GM23338 (cell line): ENCODE measurements at regions not wholly inside any gene's neighbourhood (a gene's known extent, or its start where the extent isn't known, plus 50 kb on each side); places are given as distances from the start of the nearest gene placed in this dataset.

Experiments
- ATAC-seq: fragments of 200-7000 bp; cut with Tn5 transposase; 3 replicates; pipeline ENCODE4 v1.9.1; 2020
- DNase-seq: peaks from one replicate; pipeline ENCODE4 v3.0.0-alpha.2; 2015; ENCODE audit warnings: low spot score
- H2AFZ ChIP-seq: fragments of 200-600 bp; sonication (generic); 2 replicates; pipeline ENCODE4 v1.8.0; 2016; ENCODE audit warnings: antibody characterized with exemption, mild to moderate bottlenecking, moderate library complexity
- H3F3A ChIP-seq: fragments of 200-600 bp; sonication (generic); replicated peaks from 2 replicates; pipeline ENCODE4 v1.8.0; 2017; ENCODE audit warnings: antibody characterized with exemption, mixed run types, low read depth
- H3K27ac ChIP-seq: fragments of 200-600 bp; sonication (generic); 2 replicates; pipeline ENCODE4 v1.6.1; 2016; ENCODE audit warnings: low read depth
- H3K27me3 ChIP-seq: fragments of 200-600 bp; sonication (generic); 2 replicates; pipeline ENCODE4 v1.8.0; 2016; ENCODE audit warnings: mild to moderate bottlenecking, mixed run types, moderate library complexity; ENCODE audit not compliant: insufficient read depth
- H3K36me3 ChIP-seq: fragments of 200-600 bp; sonication (generic); 2 replicates; pipeline ENCODE4 v1.8.0; 2016; ENCODE audit warnings: mild to moderate bottlenecking; ENCODE audit not compliant: insufficient read depth
- H3K4me1 ChIP-seq: fragments of 200-600 bp; sonication (generic); 2 replicates; pipeline ENCODE4 v1.8.0; 2016; ENCODE audit warnings: mild to moderate bottlenecking, moderate library complexity; ENCODE audit not compliant: insufficient read depth
- H3K4me2 ChIP-seq: fragments of 200-600 bp; sonication (generic); 2 replicates; pipeline ENCODE4 v1.7.1; 2017; ENCODE audit warnings: mixed run types
- H3K4me3 ChIP-seq: fragments of 200-600 bp; sonication (generic); 2 replicates; pipeline ENCODE4 v1.6.1; 2016; ENCODE audit warnings: mixed run types
- H3K79me2 ChIP-seq: fragments of 200-600 bp; sonication (generic); replicated peaks from 2 replicates; pipeline ENCODE4 v1.8.0; 2017; ENCODE audit warnings: mild to moderate bottlenecking; ENCODE audit not compliant: insufficient read depth
- H3K9me2 ChIP-seq: fragments of 200-600 bp; sonication (generic); 2 replicates; pipeline ENCODE4 v1.8.0; 2017; ENCODE audit not compliant: insufficient read depth
- H4K20me1 ChIP-seq: fragments of 200-600 bp; sonication (generic); replicated peaks from 2 replicates; pipeline ENCODE4 v1.8.0; 2017; ENCODE audit warnings: mild to moderate bottlenecking; ENCODE audit not compliant: insufficient read depth
- H3K27ac Mint-ChIP-seq: 2 replicates; pipeline ENCODE4 v1.8.0; 2020; ENCODE audit warnings: inconsistent platforms, mild to moderate bottlenecking, moderate library complexity, mixed read lengths
- H3K27me3 Mint-ChIP-seq: 3 replicates; pipeline ENCODE4 v1.8.0; 2022; ENCODE audit warnings: low read depth, mild to moderate bottlenecking, moderate library complexity, mixed read lengths, inconsistent platforms; ENCODE audit not compliant: insufficient read depth, poor library complexity
- H3K36me3 Mint-ChIP-seq: 3 replicates; pipeline ENCODE4 v1.8.0; 2021; ENCODE audit warnings: low read depth, mild to moderate bottlenecking, inconsistent platforms, moderate library complexity, mixed read lengths
- H3K4me1 Mint-ChIP-seq: 3 replicates; pipeline ENCODE4 v1.8.0; 2020; ENCODE audit warnings: mild to moderate bottlenecking, inconsistent platforms, mixed read lengths
- H3K4me3 Mint-ChIP-seq: 3 replicates; pipeline ENCODE4 v1.8.0; 2021; ENCODE audit warnings: moderate library complexity, mild to moderate bottlenecking, inconsistent platforms, mixed read lengths
- H3K9me3 Mint-ChIP-seq: 3 replicates; pipeline ENCODE4 v1.8.0; 2020; ENCODE audit warnings: moderate library complexity, mild to moderate bottlenecking, inconsistent platforms, mixed read lengths
- EZH2 ChIP-seq: fragments of 200-600 bp; sonication (generic); IDR thresholded peaks from one replicate; pipeline ENCODE4 v1.8.0; 2017; ENCODE audit warnings: antibody characterized with exemption, mild to moderate bottlenecking, low read depth; ENCODE audit not compliant: unreplicated experiment
- JUNB ChIP-seq: IDR thresholded peaks from one replicate; pipeline ENCODE4 v1.6.1; 2016; ENCODE audit warnings: antibody characterized with exemption; ENCODE audit not compliant: unreplicated experiment
- NANOG ChIP-seq: IDR thresholded peaks from 2 replicates; pipeline ENCODE4 v1.6.1; 2016; ENCODE audit warnings: antibody characterized with exemption, borderline replicate concordance
- POLR2AphosphoS5 ChIP-seq: IDR thresholded peaks from 2 replicates; pipeline ENCODE4 v1.6.1; 2016; ENCODE audit warnings: antibody characterized with exemption, low read depth
- STAT1 ChIP-seq: IDR thresholded peaks from one replicate; pipeline ENCODE4 v1.6.1; 2016; ENCODE audit warnings: antibody characterized with exemption; ENCODE audit not compliant: unreplicated experiment
- ZNF114 ChIP-seq: fragments of 250-450 bp; sonication (Bioruptor Pico); IDR thresholded peaks from 2 replicates; pipeline ENCODE4 v1.5.0; 2020; ENCODE audit warnings: mild to moderate bottlenecking, moderate library complexity
- ZNF331 ChIP-seq: fragments of 250-450 bp; sonication (Bioruptor Pico); IDR thresholded peaks from 2 replicates; pipeline ENCODE4 v1.5.0; 2020; ENCODE audit warnings: low read depth, mild to moderate bottlenecking, moderate library complexity
- TF ChIP-seq, protein P1 (sequence below): fragments of 250-450 bp; sonication (Bioruptor Pico); IDR thresholded peaks from 2 replicates; pipeline ENCODE4 v1.5.0; 2020; ENCODE audit warnings: mild to moderate bottlenecking, moderate library complexity
- TF ChIP-seq, protein P2 (sequence below): IDR thresholded peaks from one replicate; pipeline ENCODE4 v1.6.1; 2018; ENCODE audit warnings: antibody characterized with exemption; ENCODE audit not compliant: unreplicated experiment
- TF ChIP-seq, protein P3 (sequence below), 2 experiments: fragments of 200-600 bp in 1 of 2; sonication (generic) in 1 of 2; conservative IDR thresholded peaks; 2 replicates each; pipeline versions ENCODE4 v1.5.1 to v1.6.1; 2016 to 2017; ENCODE audit warnings: antibody characterized with exemption in 2 of 2, low read depth in 2 of 2, mild to moderate bottlenecking in 2 of 2, moderate library complexity in 1 of 2
- TF ChIP-seq, protein P4 (sequence below): IDR thresholded peaks from 2 replicates; pipeline ENCODE4 v1.6.1; 2016; ENCODE audit warnings: antibody characterized with exemption

DNA sequence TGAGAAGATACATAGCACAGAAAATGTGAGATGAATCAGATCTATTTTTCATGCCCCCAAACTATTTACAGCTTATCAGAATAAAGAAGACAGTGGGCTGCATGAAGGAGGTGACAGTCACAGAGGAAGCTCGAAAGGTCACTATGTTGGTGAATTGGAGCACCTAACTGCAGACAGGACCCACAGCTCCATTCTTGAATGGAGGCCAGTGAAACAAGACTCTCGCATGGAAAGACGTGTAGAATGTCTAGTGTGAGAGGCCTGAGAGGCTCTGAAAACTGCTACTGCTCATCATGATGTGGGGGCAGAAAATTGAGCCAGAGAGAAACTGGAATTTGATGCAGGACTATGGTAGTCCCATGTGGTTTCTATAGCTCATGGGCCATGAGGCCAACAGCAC lies 60.3 kb upstream of the CCDC190 start (continued):
- TF ChIP-seq, protein P1, sequence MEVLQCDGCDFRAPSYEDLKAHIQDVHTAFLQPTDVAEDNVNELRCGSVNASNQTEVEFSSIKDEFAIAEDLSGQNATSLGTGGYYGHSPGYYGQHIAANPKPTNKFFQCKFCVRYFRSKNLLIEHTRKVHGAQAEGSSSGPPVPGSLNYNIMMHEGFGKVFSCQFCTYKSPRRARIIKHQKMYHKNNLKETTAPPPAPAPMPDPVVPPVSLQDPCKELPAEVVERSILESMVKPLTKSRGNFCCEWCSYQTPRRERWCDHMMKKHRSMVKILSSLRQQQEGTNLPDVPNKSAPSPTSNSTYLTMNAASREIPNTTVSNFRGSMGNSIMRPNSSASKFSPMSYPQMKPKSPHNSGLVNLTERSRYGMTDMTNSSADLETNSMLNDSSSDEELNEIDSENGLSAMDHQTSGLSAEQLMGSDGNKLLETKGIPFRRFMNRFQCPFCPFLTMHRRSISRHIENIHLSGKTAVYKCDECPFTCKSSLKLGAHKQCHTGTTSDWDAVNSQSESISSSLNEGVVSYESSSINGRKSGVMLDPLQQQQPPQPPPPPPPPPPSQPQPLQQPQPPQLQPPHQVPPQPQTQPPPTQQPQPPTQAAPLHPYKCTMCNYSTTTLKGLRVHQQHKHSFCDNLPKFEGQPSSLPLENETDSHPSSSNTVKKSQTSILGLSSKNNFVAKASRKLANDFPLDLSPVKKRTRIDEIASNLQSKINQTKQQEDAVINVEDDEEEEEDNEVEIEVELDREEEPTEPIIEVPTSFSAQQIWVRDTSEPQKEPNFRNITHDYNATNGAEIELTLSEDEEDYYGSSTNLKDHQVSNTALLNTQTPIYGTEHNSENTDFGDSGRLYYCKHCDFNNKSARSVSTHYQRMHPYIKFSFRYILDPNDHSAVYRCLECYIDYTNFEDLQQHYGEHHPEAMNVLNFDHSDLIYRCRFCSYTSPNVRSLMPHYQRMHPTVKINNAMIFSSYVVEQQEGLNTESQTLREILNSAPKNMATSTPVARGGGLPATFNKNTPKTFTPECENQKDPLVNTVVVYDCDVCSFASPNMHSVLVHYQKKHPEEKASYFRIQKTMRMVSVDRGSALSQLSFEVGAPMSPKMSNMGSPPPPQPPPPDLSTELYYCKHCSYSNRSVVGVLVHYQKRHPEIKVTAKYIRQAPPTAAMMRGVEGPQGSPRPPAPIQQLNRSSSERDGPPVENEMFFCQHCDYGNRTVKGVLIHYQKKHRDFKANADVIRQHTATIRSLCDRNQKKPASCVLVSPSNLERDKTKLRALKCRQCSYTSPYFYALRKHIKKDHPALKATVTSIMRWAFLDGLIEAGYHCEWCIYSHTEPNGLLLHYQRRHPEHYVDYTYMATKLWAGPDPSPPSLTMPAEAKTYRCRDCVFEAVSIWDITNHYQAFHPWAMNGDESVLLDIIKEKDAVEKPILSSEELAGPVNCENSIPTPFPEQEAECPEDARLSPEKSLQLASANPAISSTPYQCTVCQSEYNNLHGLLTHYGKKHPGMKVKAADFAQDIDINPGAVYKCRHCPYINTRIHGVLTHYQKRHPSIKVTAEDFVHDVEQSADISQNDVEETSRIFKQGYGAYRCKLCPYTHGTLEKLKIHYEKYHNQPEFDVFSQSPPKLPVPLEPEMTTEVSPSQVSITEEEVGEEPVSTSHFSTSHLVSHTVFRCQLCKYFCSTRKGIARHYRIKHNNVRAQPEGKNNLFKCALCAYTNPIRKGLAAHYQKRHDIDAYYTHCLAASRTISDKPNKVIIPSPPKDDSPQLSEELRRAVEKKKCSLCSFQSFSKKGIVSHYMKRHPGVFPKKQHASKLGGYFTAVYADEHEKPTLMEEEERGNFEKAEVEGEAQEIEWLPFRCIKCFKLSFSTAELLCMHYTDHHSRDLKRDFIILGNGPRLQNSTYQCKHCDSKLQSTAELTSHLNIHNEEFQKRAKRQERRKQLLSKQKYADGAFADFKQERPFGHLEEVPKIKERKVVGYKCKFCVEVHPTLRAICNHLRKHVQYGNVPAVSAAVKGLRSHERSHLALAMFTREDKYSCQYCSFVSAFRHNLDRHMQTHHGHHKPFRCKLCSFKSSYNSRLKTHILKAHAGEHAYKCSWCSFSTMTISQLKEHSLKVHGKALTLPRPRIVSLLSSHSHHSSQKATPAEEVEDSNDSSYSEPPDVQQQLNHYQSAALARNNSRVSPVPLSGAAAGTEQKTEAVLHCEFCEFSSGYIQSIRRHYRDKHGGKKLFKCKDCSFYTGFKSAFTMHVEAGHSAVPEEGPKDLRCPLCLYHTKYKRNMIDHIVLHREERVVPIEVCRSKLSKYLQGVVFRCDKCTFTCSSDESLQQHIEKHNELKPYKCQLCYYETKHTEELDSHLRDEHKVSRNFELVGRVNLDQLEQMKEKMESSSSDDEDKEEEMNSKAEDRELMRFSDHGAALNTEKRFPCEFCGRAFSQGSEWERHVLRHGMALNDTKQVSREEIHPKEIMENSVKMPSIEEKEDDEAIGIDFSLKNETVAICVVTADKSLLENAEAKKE, result no peak
- TF ChIP-seq ZNF331 (CRISPR knock-in tag), result no peak
- TF ChIP-seq JUNB, result no peak

DNA sequence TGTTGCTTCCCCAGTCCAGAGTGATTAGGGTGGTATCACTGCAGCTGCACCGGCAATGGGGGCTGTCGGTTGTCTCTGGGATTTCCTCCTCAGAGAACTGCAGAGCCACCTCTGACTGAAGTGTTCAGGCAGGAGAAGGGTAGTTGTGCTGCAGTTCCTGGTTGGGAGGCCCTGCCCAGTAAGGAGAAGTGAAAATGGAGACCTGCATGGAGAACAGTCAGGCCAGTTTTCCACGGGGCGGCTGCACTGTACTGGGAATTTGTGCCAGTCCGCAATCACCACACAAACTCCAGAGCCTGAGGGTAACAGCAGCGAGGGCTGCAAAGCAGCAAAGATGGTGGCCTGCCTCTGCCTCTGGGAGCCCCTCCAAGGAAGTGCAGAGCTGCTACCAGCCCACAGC lies 58.1 kb upstream of the CCDC190 start:
- ATAC-seq (no peak), DNase-seq (no peak)
- no peak overlapping the region for H3K4me2 ChIP-seq
- H3K27me3 ChIP-seq, result no peaks in the 10 kb centered on the region
- no peaks in the 10 kb centered on the region for H3K4me1 Mint-ChIP-seq
- H3K4me3 Mint-ChIP-seq, result no peak overlapping the region
- H4K20me1 ChIP-seq, result no peaks in the 10 kb centered on the region
- no peaks in the 10 kb centered on the region for H3K4me1 ChIP-seq
- H3K79me2 ChIP-seq, result no peaks in the 10 kb centered on the region
- peaks cover 2% of the 10 kb centered on the region for H3K27me3 Mint-ChIP-seq
- H3K27ac Mint-ChIP-seq, result 0 out of 2 replicates have a peak overlapping the region, but pooled peaks have one; percentile 13
- H3K36me3 Mint-ChIP-seq, result no peaks in the 10 kb centered on the region
- no peak overlapping the region for H2AFZ ChIP-seq
- H3F3A ChIP-seq, result no peaks in the 10 kb centered on the region
- no peaks in the 10 kb centered on the region for H3K36me3 ChIP-seq
- H3K9me2 ChIP-seq, result peaks cover 7% of the 10 kb centered on the region; the same call in 1 of the 2 replicates
- H3K27ac ChIP-seq, result no peak overlapping the region
- H3K4me3 ChIP-seq, result no peak overlapping the region
- no peaks in the 10 kb centered on the region; the same call in 2 of the 3 replicates for H3K9me3 Mint-ChIP-seq
- TF ChIP-seq ZNF114 (no peak), ZNF331 (CRISPR knock-in tag) (no peak), JUNB (no peak), EZH2 (no peak), STAT1 (no peak), POLR2AphosphoS5 (no peak), NANOG (no peak)
- TF ChIP-seq, protein P2, sequence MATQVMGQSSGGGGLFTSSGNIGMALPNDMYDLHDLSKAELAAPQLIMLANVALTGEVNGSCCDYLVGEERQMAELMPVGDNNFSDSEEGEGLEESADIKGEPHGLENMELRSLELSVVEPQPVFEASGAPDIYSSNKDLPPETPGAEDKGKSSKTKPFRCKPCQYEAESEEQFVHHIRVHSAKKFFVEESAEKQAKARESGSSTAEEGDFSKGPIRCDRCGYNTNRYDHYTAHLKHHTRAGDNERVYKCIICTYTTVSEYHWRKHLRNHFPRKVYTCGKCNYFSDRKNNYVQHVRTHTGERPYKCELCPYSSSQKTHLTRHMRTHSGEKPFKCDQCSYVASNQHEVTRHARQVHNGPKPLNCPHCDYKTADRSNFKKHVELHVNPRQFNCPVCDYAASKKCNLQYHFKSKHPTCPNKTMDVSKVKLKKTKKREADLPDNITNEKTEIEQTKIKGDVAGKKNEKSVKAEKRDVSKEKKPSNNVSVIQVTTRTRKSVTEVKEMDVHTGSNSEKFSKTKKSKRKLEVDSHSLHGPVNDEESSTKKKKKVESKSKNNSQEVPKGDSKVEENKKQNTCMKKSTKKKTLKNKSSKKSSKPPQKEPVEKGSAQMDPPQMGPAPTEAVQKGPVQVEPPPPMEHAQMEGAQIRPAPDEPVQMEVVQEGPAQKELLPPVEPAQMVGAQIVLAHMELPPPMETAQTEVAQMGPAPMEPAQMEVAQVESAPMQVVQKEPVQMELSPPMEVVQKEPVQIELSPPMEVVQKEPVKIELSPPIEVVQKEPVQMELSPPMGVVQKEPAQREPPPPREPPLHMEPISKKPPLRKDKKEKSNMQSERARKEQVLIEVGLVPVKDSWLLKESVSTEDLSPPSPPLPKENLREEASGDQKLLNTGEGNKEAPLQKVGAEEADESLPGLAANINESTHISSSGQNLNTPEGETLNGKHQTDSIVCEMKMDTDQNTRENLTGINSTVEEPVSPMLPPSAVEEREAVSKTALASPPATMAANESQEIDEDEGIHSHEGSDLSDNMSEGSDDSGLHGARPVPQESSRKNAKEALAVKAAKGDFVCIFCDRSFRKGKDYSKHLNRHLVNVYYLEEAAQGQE, result no peak
- TF ChIP-seq, protein P3, sequence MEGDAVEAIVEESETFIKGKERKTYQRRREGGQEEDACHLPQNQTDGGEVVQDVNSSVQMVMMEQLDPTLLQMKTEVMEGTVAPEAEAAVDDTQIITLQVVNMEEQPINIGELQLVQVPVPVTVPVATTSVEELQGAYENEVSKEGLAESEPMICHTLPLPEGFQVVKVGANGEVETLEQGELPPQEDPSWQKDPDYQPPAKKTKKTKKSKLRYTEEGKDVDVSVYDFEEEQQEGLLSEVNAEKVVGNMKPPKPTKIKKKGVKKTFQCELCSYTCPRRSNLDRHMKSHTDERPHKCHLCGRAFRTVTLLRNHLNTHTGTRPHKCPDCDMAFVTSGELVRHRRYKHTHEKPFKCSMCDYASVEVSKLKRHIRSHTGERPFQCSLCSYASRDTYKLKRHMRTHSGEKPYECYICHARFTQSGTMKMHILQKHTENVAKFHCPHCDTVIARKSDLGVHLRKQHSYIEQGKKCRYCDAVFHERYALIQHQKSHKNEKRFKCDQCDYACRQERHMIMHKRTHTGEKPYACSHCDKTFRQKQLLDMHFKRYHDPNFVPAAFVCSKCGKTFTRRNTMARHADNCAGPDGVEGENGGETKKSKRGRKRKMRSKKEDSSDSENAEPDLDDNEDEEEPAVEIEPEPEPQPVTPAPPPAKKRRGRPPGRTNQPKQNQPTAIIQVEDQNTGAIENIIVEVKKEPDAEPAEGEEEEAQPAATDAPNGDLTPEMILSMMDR (conservative IDR thresholded peaks at IDR 0.05; ENCODE audit: low read depth in 2 of 2), result no peak
- TF ChIP-seq, protein P4, sequence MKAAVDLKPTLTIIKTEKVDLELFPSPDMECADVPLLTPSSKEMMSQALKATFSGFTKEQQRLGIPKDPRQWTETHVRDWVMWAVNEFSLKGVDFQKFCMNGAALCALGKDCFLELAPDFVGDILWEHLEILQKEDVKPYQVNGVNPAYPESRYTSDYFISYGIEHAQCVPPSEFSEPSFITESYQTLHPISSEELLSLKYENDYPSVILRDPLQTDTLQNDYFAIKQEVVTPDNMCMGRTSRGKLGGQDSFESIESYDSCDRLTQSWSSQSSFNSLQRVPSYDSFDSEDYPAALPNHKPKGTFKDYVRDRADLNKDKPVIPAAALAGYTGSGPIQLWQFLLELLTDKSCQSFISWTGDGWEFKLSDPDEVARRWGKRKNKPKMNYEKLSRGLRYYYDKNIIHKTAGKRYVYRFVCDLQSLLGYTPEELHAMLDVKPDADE, result no peak
